ENCODE measurements at regions not wholly inside any gene's neighbourhood (a gene's known extent, or its start where the extent isn't known, plus 50 kb on each side); places are given as distances from the start of the nearest gene placed in this dataset.

DNA sequence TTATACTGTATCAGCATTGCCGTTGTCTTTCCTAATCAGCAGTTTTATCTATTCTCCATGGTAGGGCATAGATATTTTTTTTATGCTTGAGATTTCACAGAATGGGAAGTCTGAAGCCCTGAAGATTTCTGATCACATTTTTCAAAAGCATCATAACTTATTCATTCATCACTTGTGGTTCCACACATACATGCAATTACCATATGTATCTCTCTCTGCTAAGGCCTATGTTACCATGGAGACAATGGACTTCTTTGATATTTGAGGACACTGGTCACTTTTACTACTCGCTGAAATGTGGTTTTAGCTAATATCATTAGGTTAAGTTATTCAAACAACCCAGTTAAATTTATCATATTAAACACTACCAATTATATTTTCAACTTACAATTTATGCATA, 1827.0 kb downstream of the MRPL39 start:
- Mint-ChIP-seq H3K9me3 (no peaks in the 10 kb centered on the region), H3K4me1 (no peaks in the 10 kb centered on the region), H3K27ac (no peak overlapping the region), H3K36me3 (no peaks in the 10 kb centered on the region), H3K27me3 (peaks cover 3% of the 10 kb centered on the region), H3K4me3 (no peak overlapping the region)
- DNase-seq (ENCODE audit: low spot score in 2 of 2): no peak
- ATAC-seq (ENCODE audit: low read depth): no peak

DNA sequence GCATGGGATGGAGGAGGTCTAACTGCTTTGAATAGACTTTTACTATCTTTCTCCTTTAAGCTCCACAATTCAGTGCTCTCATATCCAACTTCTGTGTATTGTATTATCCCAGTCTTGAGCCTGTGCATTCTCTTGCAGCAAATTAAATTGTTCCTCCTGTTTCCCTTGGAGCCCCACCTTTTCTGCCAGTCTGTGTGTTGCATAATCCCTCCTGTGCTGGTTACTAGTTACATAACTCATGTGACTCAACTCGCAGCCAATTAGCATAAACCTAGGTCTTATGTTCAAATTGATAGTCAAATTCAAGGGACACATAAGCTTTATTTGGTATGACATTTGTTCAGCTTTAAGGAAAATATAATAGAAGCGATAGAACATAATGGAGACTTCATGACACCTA, 1863.5 kb downstream of the MRPL39 start:
- Mint-ChIP-seq H3K9me3 (peaks cover 5% of the 10 kb centered on the region), H3K36me3 (no peaks in the 10 kb centered on the region), H3K4me1 (no peaks in the 10 kb centered on the region), H3K4me3 (no peak overlapping the region), H3K27ac (no peak overlapping the region), H3K27me3 (peaks cover 7% of the 10 kb centered on the region)
- DNase-seq (ENCODE audit: low spot score in 2 of 2) (no peak), ATAC-seq (ENCODE audit: low read depth) (no peak)

DNA sequence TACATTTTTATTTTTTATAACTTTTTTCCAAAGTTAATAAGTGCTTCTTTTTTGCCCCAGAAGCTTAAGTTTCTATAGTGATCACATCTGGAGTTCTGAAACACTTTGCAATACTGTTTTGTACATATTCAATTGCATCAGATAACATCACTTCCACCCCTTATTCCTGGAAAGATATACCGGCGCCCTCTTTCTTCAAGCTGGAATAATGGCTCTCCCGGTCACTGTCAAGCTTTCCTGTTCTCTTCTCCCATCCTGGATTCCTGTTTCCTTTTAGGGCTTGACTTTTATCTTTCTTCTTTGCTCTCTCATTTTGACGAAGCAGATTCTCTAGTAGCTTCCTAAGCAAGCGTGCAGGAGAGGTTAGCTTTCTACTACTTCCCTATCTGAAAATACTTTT, 1866.8 kb downstream of the MRPL39 start:
- H3K36me3 Mint-ChIP-seq: no peaks in the 10 kb centered on the region
- H3K4me1 Mint-ChIP-seq: no peaks in the 10 kb centered on the region
- DNase-seq (ENCODE audit: low spot score in 2 of 2) (no peak), ATAC-seq (ENCODE audit: low read depth) (no peak)
- H3K27me3 Mint-ChIP-seq: peaks cover 4% of the 10 kb centered on the region
- H3K9me3 Mint-ChIP-seq: no peaks in the 10 kb centered on the region
- no peak overlapping the region for H3K27ac Mint-ChIP-seq
- H3K4me3 Mint-ChIP-seq: no peak overlapping the region

DNA sequence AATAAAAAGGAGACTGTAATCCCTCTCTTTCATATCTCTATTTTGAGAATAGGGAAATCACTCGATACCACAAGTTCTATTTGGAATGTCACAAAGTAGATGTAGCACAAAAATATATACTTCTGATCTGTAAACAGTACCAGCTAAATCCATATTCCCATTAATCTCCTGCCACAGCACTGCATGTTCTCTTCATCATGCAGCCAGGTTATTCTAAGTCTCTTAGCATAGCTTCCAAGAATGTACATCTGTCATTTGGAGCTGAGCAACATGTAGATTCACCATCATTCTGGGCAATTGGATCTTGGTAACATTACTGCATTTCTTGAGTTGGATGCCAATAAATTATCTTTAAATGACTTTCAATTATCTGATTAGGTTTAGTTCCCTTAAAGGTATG, 1874.5 kb downstream of the MRPL39 start:
- no peak overlapping the region for H3K27ac Mint-ChIP-seq
- no peak for DNase-seq (ENCODE audit: low spot score in 2 of 2)
- H3K4me3 Mint-ChIP-seq: no peak overlapping the region
- peaks cover 2% of the 10 kb centered on the region for H3K27me3 Mint-ChIP-seq
- ATAC-seq (ENCODE audit: low read depth): no peak
- H3K36me3 Mint-ChIP-seq: no peaks in the 10 kb centered on the region
- no peaks in the 10 kb centered on the region for H3K9me3 Mint-ChIP-seq
- H3K4me1 Mint-ChIP-seq: no peaks in the 10 kb centered on the region

DNA sequence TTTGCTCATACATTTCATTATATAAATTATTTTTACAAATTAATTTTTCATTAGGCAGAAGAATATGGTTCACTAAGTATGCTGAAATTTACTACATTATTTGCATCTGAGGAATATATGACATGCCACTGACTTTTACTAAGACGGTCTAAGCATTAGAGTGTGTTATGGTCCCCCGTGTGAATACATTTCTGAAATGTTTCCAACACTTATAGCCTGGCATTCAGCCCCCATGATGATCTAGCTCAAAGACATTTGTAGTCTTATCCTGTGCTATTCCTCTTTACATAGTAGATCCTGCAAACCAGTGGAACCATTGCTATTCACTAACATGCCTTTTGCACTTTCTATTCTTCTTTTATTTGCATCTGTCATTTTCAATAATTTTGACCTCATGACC, 1878.0 kb downstream of the MRPL39 start:
- H3K9me3 Mint-ChIP-seq: no peaks in the 10 kb centered on the region
- H3K4me1 Mint-ChIP-seq: no peaks in the 10 kb centered on the region
- DNase-seq (ENCODE audit: low spot score in 2 of 2) (no peak), ATAC-seq (ENCODE audit: low read depth) (no peak)
- H3K27ac Mint-ChIP-seq: no peak overlapping the region
- peaks cover 2% of the 10 kb centered on the region for H3K27me3 Mint-ChIP-seq
- no peak overlapping the region for H3K4me3 Mint-ChIP-seq
- no peaks in the 10 kb centered on the region for H3K36me3 Mint-ChIP-seq

DNA sequence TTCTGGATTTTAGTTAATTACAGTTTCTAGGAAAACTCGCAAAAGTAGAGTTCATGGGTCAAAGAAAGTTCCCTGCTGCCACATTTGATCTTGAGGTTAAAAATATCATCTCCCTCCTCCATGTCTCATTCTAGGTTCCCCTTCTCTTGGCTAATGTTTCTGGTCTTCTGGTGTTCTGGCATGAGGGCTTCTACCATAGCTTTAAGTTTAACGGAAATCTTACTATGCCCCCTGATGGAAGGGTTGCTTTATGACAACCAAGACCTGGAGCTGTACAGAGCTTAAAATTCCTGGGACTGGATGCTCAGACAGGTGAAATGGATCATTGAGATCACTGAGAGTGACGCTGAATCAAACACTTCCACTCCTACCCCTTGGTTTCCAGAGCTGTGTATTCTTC, 1881.7 kb downstream of the MRPL39 start:
- no peak for DNase-seq (ENCODE audit: low spot score in 2 of 2)
- ATAC-seq (ENCODE audit: low read depth): no peak
- H3K27ac Mint-ChIP-seq: no peak overlapping the region
- no peak overlapping the region for H3K4me3 Mint-ChIP-seq
- H3K4me1 Mint-ChIP-seq: no peaks in the 10 kb centered on the region
- no peaks in the 10 kb centered on the region for H3K27me3 Mint-ChIP-seq
- H3K36me3 Mint-ChIP-seq: no peaks in the 10 kb centered on the region
- no peaks in the 10 kb centered on the region for H3K9me3 Mint-ChIP-seq

DNA sequence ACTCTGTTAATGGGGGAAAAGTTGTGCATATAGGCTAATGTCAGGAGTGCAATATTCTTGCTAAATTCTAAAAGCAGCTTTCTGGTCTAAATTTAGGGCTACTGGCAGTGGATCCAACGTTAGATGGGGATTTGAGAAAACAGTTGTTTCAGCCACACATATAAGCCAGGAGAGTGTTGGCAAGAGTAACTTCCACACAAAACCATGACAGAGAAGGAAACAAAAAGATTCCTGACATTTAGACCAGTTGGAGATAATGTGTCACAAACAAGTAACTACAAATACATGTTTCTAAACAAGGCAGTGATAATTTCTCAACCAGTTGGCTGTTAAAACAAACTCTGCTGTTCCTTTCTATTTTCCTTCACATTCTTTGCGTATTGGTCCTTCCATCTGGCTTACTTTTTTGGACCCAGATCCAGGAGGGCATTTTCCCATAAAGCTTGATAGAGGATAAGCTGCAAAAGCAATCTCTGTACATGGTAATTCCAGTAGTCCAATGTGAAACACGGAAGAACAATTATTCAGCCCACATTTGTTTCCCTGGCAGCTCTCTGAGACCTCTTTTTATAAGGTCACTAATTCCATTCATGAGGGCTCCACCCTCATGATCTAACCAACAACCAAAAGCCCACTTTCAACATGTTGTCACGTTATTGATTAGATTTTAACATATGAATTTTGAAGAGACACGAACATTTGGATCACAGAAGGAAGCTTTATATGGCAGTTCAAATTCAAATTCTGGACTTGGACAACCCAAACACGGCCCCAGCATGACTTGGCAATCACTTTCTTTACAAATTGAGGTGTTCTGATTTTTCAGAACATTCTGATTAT, 1888.6 kb downstream of the MRPL39 start:
- ATAC-seq (ENCODE audit: low read depth) (no peak), DNase-seq (ENCODE audit: low spot score in 2 of 2) (no peak)
- Mint-ChIP-seq H3K27me3 (peaks cover 4% of the 10 kb centered on the region), H3K9me3 (no peaks in the 10 kb centered on the region), H3K36me3 (no peaks in the 10 kb centered on the region), H3K4me1 (no peaks in the 10 kb centered on the region), H3K4me3 (no peak overlapping the region), H3K27ac (no peak overlapping the region)

DNA sequence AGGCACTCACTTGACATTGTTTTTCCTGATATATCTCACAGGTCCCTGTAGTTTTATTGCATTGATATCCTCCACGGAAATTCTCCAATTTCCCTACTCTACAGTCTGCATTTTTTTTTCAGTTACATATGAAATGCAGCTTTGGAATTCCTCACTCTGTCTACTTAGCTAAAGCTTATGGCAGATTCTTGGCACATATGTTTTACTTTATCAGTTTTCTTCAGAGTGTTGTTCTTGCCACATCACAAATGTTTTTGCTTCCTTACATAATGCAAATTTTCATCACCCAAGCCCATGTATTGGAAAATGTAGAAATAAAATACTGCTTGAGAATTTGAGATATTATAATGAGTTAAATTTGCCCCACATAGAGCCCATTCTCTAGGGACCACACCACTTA, 1895.1 kb downstream of the MRPL39 start:
- H3K27ac Mint-ChIP-seq: no peak overlapping the region
- H3K27me3 Mint-ChIP-seq: peaks cover 2% of the 10 kb centered on the region
- no peaks in the 10 kb centered on the region for H3K36me3 Mint-ChIP-seq
- no peaks in the 10 kb centered on the region for H3K9me3 Mint-ChIP-seq
- no peak for ATAC-seq (ENCODE audit: low read depth)
- H3K4me1 Mint-ChIP-seq: no peaks in the 10 kb centered on the region
- no peak for DNase-seq (ENCODE audit: low spot score in 2 of 2)
- no peak overlapping the region for H3K4me3 Mint-ChIP-seq

DNA sequence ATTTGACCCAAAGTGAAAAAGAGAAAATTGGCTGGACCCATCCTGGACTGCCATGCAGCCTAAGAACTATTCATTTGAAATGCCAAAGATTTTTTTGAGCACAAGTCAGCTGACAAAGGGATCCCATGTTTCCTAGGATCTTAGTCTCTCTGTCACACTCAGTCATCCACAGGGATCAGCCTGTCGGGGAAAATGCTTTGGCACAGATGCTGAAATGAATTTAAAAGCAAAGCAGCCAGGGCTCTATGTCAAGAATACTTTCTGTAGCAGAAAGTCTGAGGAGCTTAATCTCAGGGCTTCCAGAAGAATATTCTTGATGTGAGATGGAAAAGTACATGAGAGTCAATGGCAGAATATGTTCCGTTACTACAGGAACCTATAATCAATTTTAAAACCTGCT, 1900.8 kb downstream of the MRPL39 start:
- DNase-seq (ENCODE audit: low spot score in 2 of 2) (no peak), ATAC-seq (ENCODE audit: low read depth) (no peak)
- Mint-ChIP-seq H3K36me3 (no peaks in the 10 kb centered on the region), H3K4me1 (no peaks in the 10 kb centered on the region), H3K9me3 (peaks cover 2% of the 10 kb centered on the region), H3K27me3 (peaks cover 6% of the 10 kb centered on the region), H3K4me3 (no peak overlapping the region), H3K27ac (no peak overlapping the region)

DNA sequence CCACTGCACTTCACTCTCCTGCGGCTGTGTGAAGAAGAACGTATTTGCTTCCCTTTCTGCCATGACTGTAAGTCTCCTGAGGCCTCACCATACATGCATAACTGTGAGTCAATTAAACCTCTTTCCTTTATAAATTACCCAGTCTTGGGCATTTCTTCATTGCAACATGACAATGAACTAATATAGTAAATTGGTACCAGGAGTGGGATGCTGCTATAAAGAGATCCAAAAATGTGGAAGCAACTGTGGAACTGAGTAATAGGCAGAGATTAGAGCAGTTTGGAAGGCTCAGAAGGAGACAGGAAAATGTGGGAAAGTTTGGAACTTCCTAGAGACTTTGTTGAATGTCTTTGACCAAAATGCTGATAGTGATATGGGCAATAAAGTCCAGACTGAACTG, 1907.9 kb downstream of the MRPL39 start:
- no peak for ATAC-seq (ENCODE audit: low read depth)
- Mint-ChIP-seq H3K4me1 (peaks cover 4% of the 10 kb centered on the region), H3K36me3 (peaks cover 5% of the 10 kb centered on the region), H3K9me3 (peaks cover 14% of the 10 kb centered on the region), H3K27ac (no peak overlapping the region), H3K4me3 (no peak overlapping the region), H3K27me3 (peaks cover 6% of the 10 kb centered on the region)
- no peak for DNase-seq (ENCODE audit: low spot score in 2 of 2)

DNA sequence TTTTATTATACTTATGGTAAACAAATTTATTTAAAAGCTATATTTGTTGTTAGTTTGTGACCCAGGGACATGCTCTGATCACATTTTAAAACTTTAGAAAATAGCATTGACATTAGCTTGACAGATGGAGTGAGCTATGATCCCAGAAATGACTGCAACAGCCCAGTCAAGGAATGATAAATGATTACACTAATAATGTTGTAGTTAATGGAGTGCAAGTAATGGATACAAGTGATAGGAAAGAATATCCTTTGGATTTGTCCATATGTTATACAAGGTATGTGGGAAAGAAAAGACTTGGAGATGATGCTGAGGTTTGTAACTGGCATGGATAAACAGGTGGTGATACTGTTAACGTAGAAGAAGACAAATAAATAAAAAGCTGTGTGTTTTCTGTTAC, 1908.7 kb downstream of the MRPL39 start:
- Mint-ChIP-seq H3K4me3 (no peak overlapping the region), H3K27ac (no peak overlapping the region), H3K9me3 (peaks cover 14% of the 10 kb centered on the region), H3K36me3 (peaks cover 5% of the 10 kb centered on the region), H3K4me1 (peaks cover 4% of the 10 kb centered on the region), H3K27me3 (peaks cover 6% of the 10 kb centered on the region)
- ATAC-seq (ENCODE audit: low read depth): no peak
- DNase-seq (ENCODE audit: low spot score in 2 of 2): no peak

DNA sequence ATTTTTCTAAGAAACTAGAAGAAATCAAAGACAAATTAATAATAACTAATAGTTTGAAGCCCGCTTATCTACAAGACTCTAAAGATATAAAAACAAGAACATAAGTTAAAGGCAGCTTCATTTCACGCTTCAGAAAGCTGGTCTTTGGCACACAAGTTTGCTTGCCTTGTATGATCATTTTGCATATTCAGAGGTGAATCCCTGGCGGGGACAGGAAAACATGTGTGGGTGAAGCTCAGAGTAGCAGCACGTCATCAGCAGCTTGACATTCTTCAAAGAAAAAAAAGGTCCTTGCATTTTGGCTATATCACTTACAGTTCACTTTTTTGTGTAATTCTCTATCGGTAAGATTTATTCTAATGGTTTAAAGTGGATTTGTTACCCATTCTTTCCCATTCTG, 1911.8 kb downstream of the MRPL39 start:
- Mint-ChIP-seq H3K4me1 (peaks cover 4% of the 10 kb centered on the region), H3K9me3 (peaks cover 8% of the 10 kb centered on the region), H3K4me3 (no peak overlapping the region), H3K27me3 (no peaks in the 10 kb centered on the region), H3K36me3 (peaks cover 5% of the 10 kb centered on the region), H3K27ac (no peak overlapping the region)
- ATAC-seq (ENCODE audit: low read depth) (peak; percentile 98), DNase-seq (ENCODE audit: low spot score in 2 of 2) (peak in 1 of 2 donors; percentile 21)

DNA sequence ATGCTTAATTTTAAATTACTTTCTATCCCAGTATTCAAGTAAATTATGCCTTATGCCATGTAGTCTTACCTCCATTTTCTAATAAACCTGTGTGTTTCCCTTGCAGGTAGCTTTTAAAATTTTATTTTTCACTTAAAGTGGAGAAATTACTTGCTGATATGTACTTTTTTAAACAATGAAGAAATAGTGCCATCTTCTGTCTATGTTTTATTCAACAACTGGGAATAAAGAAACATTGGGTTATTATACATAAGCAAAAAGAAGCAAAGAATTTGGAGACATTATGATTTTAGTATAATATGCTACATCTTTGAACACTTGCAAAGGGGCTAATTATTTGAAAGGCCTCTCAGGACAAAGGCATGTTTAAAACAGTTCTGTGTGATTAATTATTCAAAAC, 1912.9 kb downstream of the MRPL39 start:
- Mint-ChIP-seq H3K27ac (no peak overlapping the region), H3K9me3 (peaks cover 2% of the 10 kb centered on the region), H3K27me3 (no peaks in the 10 kb centered on the region), H3K4me3 (no peak overlapping the region), H3K36me3 (peaks cover 2% of the 10 kb centered on the region), H3K4me1 (peaks cover 4% of the 10 kb centered on the region)
- ATAC-seq (ENCODE audit: low read depth): no peak
- no peak for DNase-seq (ENCODE audit: low spot score in 2 of 2)

DNA sequence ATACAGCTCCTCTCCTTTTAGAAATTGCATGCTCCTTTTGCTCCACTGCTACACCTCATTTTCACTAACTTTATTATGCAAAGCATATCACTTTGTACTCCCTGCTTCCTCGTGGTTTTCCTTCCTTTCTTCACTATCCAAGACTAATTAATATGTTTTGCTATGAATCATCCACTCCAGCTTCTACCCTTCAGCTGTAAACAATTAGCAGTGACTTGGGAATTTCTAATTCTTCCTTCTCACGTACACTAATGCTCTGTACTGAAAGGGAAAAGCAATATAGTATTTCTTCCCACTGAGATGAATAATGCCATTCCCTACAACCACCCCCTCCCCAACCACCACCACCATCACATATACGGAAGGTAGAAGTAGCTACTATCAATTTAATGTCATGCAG, 1917.0 kb downstream of the MRPL39 start:
- Mint-ChIP-seq H3K27ac (no peak overlapping the region), H3K36me3 (no peaks in the 10 kb centered on the region), H3K27me3 (no peaks in the 10 kb centered on the region), H3K4me3 (no peak overlapping the region), H3K4me1 (no peaks in the 10 kb centered on the region), H3K9me3 (no peaks in the 10 kb centered on the region)
- no peak for DNase-seq (ENCODE audit: low spot score in 2 of 2)
- ATAC-seq (ENCODE audit: low read depth): no peak

Data from memory B cell (primary cell).